HG02610 (cell line): ENCODE measurements at regions not wholly inside any gene's neighbourhood (a gene's known extent, or its start where the extent isn't known, plus 50 kb on each side); places are given as distances from the start of the nearest gene placed in this dataset.
"Not testable (repeated sequence)": the region's sequence is repeated elsewhere in the genome, so short reads cannot be mapped to it uniquely, and the experiment has no call there.

Experiments
- ATAC-seq: cut with Tn5 transposase; IDR thresholded peaks from one replicate; pipeline ENCODE4 v1.9.1; 2021; ENCODE audit warnings: mild to moderate bottlenecking, moderate library complexity; ENCODE audit not compliant: unreplicated experiment

DNA sequence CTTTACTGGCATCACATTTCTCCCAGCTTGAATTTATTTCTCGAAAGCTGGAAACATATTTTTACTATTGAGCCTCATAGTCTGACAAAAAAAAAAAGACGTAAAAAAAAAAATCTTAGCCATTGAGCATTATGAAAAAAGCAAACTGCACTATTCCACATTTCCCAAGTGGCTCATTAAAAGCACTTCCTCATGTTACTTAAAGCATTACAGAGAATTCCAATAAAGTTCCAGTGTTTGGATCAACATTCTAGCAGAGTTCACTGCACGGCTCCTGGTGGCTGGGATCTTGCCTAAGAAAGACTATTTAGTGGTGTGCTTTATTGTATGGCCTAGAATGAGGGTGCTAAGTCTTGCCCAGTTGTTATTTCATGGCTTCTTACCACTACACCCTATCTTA is 476.2 kb downstream of the PPARGC1A start:
- no peak for ATAC-seq

DNA sequence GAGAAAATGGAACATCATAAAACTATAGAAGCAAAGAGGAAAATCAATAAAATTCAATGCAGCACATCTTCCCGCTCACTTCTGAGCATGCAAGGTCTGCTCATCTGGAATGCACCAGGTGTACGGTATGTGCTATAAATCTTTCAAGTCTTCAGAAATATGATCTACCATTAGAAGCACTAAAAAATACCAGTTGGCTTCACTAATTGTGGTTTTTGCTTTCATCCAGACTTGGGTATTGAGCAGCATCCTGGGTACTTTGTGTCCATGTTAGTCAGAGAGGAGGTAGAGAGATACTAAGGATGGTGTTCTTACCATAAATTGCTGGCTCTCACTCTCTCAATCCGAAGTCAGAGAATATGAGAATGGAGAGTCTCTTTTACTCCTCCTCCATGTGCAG is 477.1 kb downstream of the PPARGC1A start:
- no peak for ATAC-seq

DNA sequence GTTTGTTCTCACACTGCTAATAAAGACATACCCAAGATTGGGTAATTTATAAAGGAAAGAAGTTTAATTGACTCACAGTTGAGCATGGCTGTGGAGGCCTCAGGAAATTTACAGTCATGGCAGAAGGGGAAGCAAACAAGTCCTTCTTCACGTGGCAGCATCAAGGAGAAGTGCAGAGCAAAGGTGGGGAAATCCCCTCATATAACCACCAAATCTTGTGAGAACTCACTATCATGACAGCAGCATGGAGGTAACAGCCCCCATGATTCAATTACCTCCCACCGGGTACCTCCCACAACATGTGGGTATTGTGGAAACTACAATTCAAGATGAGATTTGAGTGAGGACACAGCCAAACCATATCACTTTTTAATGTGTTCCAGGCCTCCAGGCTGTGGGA is 480.9 kb downstream of the PPARGC1A start:
- ATAC-seq: not testable (repeated sequence)

DNA sequence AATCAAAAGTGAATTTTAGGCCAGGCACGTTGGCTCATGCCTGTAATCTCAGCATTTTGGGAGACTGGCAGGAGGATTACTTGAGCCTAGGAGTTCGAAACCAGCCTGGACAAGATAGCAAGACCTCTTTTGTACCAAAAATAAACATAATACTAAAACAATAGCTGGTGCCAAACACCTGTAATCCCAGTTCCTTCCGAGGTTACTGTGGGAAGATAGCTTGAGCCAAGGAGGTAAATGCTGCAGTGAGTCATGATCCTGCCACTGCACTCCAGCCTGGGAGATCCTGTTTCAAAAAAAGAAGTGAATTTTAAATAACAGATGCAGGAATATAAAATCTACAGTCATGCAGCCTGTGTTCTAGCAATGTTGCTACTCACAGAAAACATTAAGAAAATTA is 488.3 kb downstream of the PPARGC1A start:
- ATAC-seq: no peak

DNA sequence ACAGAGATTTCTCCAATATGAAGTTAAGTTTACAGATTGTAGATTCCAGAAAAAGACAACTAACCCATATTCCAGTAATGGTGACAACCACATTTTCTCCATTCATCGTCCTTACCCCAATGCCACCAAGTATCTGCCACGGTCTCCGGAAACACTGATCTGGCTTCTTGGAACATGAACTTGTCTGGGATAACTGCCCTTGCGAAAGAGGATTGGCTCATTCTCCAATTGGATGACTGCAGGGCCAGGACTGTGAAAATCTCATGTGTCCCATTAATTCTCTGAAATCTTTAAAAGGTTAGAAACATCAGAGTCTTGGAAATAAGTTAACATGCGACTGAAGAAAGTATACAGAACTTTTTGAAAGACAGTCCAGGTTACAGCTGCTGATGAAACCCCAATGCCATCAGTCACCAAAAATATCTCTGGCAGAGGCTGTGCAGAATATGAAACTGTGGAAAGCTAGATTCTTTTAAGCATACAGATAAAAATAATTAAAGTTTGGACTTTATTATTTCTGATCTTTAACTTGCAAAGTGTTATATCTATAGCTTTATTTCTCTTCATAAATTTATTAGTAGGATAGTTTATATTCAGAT is 496.9 kb downstream of the PPARGC1A start:
- no peak for ATAC-seq

DNA sequence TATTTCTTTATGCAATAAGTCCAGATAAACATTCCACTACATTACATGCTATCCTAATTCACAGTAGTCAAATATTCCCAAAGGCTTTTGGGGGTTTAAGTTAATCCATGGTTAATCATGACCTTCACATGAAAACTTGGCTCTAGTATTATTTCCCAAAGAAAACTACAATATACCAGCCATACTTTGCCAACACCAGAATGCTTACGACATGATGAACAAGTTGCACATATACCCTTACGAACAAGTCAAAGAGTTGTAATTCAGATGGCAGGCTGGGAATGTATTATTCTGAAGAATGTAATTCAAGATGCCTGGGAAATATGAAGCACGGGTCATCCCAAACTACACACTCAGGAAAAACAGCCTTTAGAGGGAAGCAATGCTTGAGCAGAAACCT is 499.6 kb downstream of the PPARGC1A start:
- ATAC-seq: no peak

DNA sequence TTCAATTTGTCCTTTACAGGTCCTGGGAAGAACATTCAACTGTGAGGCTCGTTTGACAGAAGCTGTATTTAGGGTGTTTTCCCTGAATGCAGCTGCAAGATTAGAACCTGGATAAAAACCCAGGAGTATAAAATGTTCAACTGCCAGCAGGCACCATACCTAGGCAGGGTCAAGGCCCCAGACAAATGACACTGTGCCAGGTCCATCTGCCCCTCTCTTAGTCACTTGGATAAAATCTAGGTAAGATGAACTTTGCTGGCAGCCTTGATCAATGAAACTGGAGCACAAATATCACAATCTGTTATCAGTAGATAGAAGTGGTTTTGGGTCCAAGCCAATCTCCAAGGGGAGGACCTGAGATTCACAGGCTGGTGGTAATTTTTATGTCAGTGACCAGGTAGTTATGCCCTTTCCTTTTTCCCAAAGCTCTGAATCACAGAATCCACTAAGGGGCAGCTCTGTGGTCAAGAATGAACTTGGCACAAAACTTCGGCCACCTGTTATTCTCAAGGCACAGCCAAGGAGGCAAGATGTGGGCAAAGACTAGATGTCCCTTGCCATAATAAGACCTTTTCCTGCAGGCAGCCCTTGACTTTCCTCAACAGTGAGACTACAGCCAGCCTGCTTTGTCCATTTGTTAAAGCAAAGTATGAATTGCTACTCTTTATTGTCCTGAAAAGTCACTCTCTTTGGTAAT is 501.0 kb downstream of the PPARGC1A start:
- ATAC-seq: no peak

DNA sequence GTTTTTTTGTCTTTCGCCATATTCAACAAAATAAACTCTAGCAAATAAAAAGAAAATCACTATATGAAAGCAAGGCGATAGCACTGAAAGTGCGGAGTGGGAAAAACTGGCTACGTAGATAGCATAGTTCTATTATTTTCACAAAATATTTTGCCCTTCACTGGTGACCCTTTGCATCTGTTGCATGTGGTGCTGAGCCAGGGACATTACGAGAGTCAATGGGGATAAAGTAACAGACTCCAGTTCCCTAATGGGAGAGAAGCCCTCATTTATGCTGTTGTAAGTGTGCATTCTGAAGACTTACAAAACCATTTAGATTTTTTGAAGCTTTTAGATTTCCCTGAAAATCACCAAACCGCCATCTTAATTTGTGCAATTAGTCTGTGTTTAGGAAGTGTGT is 501.6 kb downstream of the PPARGC1A start:
- ATAC-seq: no peak

DNA sequence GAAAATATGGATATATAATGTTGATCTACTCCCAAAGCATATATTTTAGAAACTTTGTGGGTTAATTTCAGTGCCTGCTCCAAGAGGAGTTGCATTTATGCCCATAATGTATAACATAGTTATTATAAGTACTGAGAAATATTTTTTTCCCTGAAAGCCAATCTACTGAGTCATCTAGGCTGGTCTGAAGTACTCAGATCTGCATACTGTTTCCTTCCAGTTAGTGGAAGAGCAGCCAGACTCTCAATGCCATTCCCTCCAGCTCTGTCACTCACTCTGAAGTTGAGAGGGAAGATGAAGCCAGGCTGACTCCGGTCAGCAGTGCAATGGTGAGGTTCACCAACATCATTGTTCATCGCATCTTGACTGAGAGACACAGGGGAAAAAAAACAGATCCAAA is 505.1 kb downstream of the PPARGC1A start:
- ATAC-seq: no peak

DNA sequence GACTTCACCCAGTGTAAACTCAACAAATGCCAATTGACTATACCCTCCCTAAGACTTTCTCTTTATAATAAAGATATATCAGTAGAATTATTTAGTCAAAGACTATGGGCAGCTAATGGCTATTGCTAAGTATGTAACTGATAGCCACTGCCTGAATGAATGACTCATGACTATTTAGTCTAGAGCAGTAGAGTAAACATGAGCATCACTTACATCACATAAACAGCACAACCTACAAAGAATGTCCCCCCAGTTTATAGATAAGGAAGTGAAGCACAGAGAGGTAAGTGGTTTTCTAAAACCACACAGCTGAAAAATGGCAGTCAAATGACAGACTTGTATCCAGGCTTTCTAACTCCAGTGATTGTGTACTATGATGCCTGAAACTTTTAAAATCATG is 507.0 kb downstream of the PPARGC1A start:
- no peak for ATAC-seq

DNA sequence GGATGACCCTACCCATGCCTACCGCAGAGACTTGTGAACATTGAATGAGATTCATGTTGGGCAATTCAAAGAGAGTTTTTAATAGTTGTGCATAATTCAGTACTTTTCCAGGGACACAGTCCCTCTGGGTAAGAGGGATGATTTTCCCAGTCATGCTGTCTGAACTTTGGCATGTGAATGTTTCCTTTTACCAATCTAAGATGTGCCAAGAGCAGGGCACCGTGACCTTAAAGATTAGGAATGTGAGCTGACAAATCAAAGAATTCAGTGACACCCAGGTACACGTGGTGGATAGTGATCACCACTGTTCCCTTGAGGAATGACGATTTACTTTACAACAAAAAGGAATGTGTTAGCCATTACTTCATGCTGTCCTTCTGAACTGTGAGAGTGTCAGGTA is 515.6 kb downstream of the PPARGC1A start:
- no peak for ATAC-seq

DNA sequence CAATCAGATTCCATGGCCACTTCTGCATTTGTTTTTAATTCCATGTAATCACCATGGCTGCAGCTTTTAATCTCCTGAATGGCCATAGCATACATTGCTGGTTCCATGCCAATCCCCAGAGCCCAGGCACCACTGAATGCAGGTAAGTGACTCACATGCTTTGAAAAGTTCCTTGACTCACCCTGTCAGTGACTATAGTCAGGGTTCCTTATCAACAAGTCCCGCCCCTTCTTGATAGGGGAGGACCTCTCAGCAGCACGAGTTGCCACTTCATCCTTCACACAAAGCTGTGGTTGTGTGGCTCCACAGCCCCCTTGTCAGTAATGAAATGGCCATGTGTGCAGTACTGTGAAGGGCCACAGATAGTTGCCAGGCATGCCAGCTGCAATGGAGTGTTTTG is 516.6 kb downstream of the PPARGC1A start:
- no peak for ATAC-seq

DNA sequence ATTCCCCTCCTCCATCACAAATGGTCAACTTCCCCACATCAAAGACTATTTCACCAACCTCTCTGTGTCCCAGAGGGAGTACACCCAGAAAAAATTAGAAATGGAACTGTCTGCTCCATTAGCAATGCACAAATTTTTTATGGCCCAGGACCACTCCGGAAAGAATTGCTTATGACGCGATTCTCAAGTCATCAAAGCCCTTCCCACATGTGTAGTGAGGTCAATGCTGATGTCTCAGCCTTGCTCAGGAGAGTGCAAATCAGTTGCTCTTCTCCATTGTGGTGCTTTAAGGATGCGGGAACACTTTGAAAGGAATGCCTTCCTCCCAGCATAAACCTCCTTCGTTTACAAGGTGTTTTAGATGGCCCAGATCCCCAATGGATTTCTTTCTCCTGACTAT is 518.3 kb downstream of the PPARGC1A start:
- ATAC-seq: no peak

DNA sequence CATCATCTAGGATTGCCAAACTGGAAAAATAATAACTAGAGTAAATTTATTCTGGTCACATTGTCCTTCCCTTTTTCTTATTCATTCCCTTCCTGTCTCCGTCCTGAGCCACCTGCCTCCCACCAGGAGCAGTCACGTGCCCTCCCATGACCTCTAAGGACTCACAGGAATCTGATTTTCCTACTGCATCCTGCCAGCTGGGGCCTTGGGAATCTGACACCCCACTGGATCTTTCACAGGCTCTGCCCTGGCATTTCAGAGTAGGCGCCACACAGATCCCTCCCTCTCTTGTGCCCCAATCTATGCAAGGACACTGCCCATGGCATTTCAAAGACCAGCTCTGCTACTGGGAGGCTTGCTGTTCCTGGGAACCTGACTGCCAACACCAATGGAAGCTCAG is 520.5 kb downstream of the PPARGC1A start:
- no peak for ATAC-seq

DNA sequence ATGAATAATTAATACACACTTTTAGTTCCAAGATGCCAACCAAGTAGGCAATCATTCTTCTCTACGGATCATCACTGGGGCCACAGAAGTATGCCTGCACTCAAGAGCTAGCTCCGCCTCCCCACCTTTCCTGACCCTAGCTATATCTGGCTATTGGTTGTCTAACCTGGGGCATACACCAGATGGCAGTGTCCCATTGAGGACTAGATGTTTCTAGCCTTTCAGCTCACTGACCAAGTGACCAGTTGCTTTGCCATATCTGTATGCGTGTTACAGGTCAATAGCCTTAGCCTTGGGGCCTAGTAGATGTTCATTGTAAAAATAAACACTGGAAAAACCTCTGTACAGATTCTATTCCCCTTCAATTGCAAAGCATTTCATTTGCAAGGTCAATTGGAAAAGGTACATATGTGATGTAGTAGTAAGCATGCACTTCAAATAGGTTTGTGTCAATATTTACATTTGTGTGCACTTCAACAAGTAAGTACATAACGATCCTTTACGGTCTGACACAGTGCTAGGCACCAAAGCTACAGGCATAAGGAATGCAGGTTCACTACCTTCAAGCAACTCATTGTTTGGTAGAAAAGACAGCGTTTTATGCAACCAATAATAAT is 521.7 kb downstream of the PPARGC1A start:
- no peak for ATAC-seq

DNA sequence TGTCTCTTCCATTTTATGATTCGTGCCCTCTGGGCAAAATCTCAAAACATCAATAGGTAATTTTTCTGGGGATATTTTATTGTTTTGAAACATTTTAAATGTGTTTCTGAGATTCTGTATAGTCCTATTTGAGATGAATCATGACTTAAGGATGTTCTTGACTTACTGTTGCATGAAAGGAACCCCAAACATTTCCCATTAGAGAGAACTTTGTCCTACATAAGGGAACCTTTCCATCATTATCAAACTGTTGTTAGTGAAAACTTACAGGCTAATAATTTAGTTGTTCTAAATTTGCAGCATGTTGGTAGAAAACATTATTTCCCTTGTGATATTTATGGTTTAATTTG is 523.3 kb downstream of the PPARGC1A start:
- ATAC-seq: no peak

DNA sequence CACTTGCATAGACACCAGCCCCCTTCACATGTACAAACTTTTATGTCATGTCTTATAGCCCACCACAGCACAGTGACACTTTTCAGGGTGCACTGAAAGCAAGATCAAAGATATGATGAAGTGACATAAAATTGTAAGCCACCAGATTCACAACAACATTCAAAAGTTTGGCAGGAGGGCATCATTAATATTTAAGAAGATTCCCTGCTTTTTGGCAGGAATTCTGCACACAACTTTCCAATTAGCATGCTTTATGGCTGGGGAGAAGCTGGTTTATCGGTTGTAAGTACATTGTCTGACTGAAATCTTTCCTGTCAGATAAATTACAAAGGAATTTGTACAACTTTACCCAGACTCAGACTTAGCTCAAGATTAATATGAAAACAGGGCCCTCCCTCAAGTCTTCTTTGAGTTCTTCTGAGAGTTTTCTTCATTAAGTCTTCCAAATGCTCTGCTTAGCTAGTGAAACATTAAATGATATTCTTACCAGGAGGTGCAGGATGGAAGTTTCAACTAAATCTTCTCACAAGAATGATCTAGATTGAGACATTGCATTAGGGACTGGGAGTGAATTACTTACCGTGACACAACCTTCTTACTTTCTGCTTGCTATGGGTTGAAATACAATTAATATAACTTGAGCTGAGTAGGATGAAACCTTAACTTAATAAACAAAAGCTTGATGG is 523.8 kb downstream of the PPARGC1A start:
- no peak for ATAC-seq

DNA sequence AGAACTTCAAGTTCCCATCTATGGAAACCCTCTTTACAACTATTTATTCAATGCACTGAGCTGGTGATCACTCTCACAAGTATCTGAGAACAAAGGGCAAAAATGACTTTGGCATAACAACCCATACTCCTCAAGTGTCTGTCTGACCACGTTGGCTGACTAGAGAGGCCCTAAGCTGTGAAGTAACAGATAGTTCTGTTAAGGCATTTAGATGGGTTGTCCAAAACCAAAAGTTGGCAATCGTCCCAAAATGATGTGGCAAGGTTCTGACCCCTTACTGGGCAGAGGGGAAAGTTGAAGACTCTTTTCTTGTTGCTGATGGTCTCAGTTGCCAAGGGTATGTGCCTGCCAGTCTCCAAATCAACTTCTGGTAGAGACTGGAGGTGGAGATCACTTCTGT is 524.8 kb downstream of the PPARGC1A start:
- no peak for ATAC-seq

DNA sequence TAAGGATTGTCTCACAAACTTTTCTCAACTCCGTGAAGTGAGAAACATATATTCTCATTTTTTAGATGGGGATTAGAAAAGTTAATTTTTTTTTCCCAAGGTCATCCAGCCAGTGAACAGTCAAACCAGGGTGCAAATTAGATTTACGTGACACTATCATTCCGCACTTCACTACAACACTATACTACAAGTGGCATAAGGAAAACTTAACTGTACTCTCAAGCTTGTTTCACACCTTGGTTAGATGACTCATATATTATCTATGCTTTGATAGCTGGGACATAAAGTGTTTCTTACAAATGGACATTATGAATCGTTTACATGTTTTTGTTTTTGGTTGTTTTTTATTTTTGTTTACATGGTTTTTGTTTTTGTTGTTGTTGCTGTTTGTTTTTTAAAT is 525.7 kb downstream of the PPARGC1A start:
- ATAC-seq: no peak

DNA sequence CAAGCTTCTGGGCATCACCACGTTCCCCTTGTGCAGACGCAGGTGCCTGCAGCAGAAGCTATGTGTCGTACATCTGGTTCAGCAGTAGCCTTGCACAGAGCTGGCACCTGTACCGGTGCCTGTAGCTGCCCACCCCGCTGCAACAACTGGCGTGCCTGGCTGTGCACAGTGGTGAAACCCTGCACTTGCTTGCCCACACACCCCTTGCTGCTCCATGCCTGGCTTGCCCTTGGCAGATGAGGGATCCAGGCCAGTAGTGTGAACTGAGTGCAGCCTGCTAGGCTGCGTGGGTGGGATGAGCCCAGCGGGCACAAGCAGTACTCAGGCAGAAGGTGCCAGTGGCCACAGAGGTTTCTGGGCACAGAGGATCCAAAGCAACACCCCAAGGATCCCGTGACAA is 528.4 kb downstream of the PPARGC1A start:
- no peak for ATAC-seq

DNA sequence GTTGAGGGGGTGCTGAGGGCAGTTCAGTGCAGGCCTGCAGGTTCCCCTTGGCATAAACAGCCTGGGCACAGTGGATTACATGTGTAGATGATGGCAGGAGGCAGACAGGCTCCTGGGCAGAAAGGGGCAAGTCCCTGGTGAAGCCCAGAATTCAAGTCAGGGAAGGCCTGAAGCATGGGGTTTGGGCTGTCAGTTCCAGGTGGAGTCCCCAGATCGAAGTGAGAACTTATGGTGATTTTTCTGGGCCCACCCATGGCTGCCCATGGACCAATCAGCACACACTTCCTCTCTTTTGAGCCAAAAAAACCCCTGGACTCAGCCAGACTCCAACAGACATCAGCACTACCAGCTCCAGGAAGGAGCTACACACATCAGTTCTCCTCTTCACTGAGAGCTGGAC is 529.1 kb downstream of the PPARGC1A start:
- ATAC-seq: no peak

DNA sequence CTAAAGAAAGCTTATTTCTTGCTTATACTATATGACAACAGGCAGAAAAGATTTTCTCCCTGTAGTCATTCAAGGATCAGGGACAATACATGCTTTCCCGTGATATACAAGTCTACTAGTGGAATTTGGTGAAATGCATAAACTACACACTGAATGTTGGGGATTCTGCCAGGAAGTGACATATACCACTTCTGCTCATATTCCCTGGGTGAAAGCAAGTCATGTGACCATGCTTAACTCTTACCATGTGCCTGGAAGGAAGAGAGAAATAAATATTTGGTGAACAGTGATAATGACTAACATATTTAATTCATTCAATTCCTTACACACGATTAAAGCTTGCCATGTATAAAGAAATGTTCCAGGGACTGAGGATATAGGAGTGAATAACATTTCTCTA is 534.6 kb downstream of the PPARGC1A start:
- no peak for ATAC-seq
